ENCODE measurements at regions not wholly inside any gene's neighbourhood (a gene's known extent, or its start where the extent isn't known, plus 50 kb on each side); places are given as distances from the start of the nearest gene placed in this dataset.

DNA sequence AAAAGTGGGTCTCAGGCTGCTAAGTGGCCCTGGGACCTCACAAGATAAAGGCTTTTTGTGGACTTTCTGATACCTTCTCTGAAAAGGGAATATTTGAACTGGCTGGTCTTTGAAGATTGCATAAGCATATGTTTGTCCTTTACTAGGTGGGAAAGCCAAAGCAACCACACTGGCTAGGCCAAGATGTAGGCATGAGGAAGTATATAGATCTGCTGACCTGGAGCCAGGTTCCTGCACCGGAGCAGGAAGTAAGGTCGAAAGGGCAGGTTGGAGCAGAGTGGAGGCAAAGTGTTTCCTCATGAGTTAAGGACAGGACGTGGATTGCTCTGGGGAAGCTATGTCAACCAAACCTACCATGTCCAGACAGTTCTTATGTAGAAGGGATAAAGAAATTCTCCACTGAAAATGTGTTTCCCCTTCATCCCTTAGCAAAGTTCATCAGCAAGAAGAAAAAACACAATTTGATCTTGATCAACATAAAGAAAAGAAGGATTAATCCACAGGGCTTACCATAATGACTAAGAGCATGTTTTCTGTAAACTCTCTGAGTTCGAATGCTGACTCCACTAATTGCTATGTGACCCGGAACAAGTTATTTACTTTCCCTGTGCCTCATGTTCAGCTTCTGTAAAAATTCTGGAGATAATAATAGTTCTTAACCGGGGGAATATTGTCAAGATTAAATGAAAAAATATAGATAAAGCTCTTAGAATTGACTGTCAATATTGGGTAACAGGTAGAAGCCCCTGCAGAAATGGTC is 156.1 kb upstream of the SRD5A2 start:
- Histone ChIP-seq H2BK15ac (ENCODE audit: low read depth, low read length) (no peak overlapping the region), H3K4me1 (ENCODE audit: control insufficient read depth, insufficient read depth, low read length) (no peaks in the 10 kb centered on the region), H4K8ac (ENCODE audit: low read depth in 2 of 2, low read length in 2 of 2) (no peak overlapping the region), H4K20me1 (ENCODE audit: insufficient read depth, low read length) (no peaks in the 10 kb centered on the region), H3K36me3 (ENCODE audit: control insufficient read depth, insufficient read depth, low read length) (no peaks in the 10 kb centered on the region), H3K4me3 (ENCODE audit: insufficient read depth, low read depth, low read length) (no peak overlapping the region), H3K56ac (ENCODE audit: extremely low read depth, insufficient read depth, low read length) (no peak overlapping the region), H3K9ac (ENCODE audit: low read depth, low read length) (no peak overlapping the region), H2AFZ (replicated peaks; ENCODE audit: low read length, poor library complexity) (no peak overlapping the region), H4K91ac (ENCODE audit: insufficient read depth, low read depth, low read length) (no peak overlapping the region), H3K23ac (ENCODE audit: low read depth, low read length) (no peak overlapping the region), H2AK5ac (ENCODE audit: low read depth, low read length) (no peak overlapping the region), H3K4me2 (ENCODE audit: low read depth, low read length) (no peak overlapping the region), H3K79me1 (ENCODE audit: low read depth in 1 of 2, low read length in 2 of 2) (no peaks in the 10 kb centered on the region), H3K27ac (ENCODE audit: insufficient read depth, low read length) (no peak overlapping the region), H4K5ac (ENCODE audit: low read depth, low read length) (no peak overlapping the region), H2BK5ac (ENCODE audit: low read depth, low read length, poor library complexity, severe bottlenecking) (no peak overlapping the region), H2BK20ac (ENCODE audit: low read depth, low read length) (no peak overlapping the region), H3K9me1 (ENCODE audit: insufficient read depth, low read length) (no peaks in the 10 kb centered on the region), H2AK9ac (replicated peaks; ENCODE audit: low read depth, low read length, poor library complexity) (no peak overlapping the region), H3K14ac (replicated peaks; ENCODE audit: low read depth, low read length) (no peak overlapping the region), H2BK120ac (ENCODE audit: low read depth, low read length) (no peak overlapping the region), H3K27me3 (ENCODE audit: control insufficient read depth, insufficient read depth, low read length) (no peaks in the 10 kb centered on the region), H3K18ac (ENCODE audit: low read depth, low read length) (no peak overlapping the region), H3K9me3 (ENCODE audit: control insufficient read depth, insufficient read depth, low read length) (no peaks in the 10 kb centered on the region), H3K4ac (ENCODE audit: low read depth, low read length) (no peak overlapping the region)
- ChIA-PET CTCF (no interaction called here), POLR2A (ENCODE audit: unreplicated experiment) (no interaction called here)
- in situ Hi-C loops (cut with MboI; ENCODE audit: low sequenced_read_pairs) (no loop called here), dilution Hi-C loops (cut with HindIII; ENCODE audit: low sequenced_read_pairs, unreplicated experiment) (no loop called here), intact Hi-C loops (cut with micrococcal nuclease) (no loop called here)
- no peak for DNase-seq
- no TSS peak for BruUV-seq (replicated peaks)
- TF ChIP-seq MAFK (IDR thresholded peaks at IDR 0.05; ENCODE audit: low read depth, low read length) = no peak
- TF ChIP-seq CHD1 (IDR thresholded peaks at IDR 0.05; ENCODE audit: low read depth, low read length) = no peak
- TF ChIP-seq SMC3 (IDR thresholded peaks at IDR 0.05; ENCODE audit: low read depth, low read length) = no peak
- TF ChIP-seq FOS (IDR thresholded peaks at IDR 0.05; ENCODE audit: low read depth, low read length) = no peak
- TF ChIP-seq CEBPB (IDR thresholded peaks at IDR 0.05; ENCODE audit: low read depth, low read length) = no peak
- TF ChIP-seq, protein P1, sequence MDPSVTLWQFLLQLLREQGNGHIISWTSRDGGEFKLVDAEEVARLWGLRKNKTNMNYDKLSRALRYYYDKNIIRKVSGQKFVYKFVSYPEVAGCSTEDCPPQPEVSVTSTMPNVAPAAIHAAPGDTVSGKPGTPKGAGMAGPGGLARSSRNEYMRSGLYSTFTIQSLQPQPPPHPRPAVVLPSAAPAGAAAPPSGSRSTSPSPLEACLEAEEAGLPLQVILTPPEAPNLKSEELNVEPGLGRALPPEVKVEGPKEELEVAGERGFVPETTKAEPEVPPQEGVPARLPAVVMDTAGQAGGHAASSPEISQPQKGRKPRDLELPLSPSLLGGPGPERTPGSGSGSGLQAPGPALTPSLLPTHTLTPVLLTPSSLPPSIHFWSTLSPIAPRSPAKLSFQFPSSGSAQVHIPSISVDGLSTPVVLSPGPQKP (IDR thresholded peaks at IDR 0.05; ENCODE audit: borderline replicate concordance, low read depth, low read length) = no peak
- no peak for TF ChIP-seq POLR2A (IDR thresholded peaks at IDR 0.05; ENCODE audit: low read depth, low read length)
- no peak for TF ChIP-seq RFX5 (IDR thresholded peaks at IDR 0.05; ENCODE audit: low read depth, low read length)
- TF ChIP-seq MXI1 (IDR thresholded peaks at IDR 0.05; ENCODE audit: borderline replicate concordance, low read depth, low read length) = no peak
- TF ChIP-seq RAD21 (IDR thresholded peaks at IDR 0.05; ENCODE audit: low read length) = no peak
- TF ChIP-seq BHLHE40 (IDR thresholded peaks at IDR 0.05; ENCODE audit: low read depth, low read length) = no peak
- no peak for TF ChIP-seq RCOR1 (IDR thresholded peaks at IDR 0.05; ENCODE audit: insufficient replicate concordance, low read length)
- no peak for TF ChIP-seq NFE2L2 (IDR thresholded peaks at IDR 0.05; ENCODE audit: low read depth, low read length)
- TF ChIP-seq, protein P2, sequence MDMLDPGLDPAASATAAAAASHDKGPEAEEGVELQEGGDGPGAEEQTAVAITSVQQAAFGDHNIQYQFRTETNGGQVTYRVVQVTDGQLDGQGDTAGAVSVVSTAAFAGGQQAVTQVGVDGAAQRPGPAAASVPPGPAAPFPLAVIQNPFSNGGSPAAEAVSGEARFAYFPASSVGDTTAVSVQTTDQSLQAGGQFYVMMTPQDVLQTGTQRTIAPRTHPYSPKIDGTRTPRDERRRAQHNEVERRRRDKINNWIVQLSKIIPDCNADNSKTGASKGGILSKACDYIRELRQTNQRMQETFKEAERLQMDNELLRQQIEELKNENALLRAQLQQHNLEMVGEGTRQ (IDR thresholded peaks at IDR 0.05; ENCODE audit: low read depth, low read length) = no peak
- TF ChIP-seq, protein P3, sequence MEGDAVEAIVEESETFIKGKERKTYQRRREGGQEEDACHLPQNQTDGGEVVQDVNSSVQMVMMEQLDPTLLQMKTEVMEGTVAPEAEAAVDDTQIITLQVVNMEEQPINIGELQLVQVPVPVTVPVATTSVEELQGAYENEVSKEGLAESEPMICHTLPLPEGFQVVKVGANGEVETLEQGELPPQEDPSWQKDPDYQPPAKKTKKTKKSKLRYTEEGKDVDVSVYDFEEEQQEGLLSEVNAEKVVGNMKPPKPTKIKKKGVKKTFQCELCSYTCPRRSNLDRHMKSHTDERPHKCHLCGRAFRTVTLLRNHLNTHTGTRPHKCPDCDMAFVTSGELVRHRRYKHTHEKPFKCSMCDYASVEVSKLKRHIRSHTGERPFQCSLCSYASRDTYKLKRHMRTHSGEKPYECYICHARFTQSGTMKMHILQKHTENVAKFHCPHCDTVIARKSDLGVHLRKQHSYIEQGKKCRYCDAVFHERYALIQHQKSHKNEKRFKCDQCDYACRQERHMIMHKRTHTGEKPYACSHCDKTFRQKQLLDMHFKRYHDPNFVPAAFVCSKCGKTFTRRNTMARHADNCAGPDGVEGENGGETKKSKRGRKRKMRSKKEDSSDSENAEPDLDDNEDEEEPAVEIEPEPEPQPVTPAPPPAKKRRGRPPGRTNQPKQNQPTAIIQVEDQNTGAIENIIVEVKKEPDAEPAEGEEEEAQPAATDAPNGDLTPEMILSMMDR (conservative IDR thresholded peaks at IDR 0.05; ENCODE audit: low read depth, low read length) = no peak
- TF ChIP-seq MAZ (IDR thresholded peaks at IDR 0.05; ENCODE audit: borderline replicate concordance, low read depth, low read length) = no peak
- no peak for ATAC-seq (ENCODE audit: low read depth)
- WGBS, 2 experiments (ENCODE audit: extremely low coverage in 2 of 2, insufficient read length in 1 of 2) = no CpG with 5 or more reads among the region's 6 CpGs

Measured in IMR-90 (cell line).